OCI-LY7 (cell line): ENCODE measurements at regions not wholly inside any gene's neighbourhood (a gene's known extent, or its start where the extent isn't known, plus 50 kb on each side); places are given as distances from the start of the nearest gene placed in this dataset.

Experiments used
- EZH2phosphoT487 ChIP-seq: fragments of 200-600 bp; sonication (generic); IDR thresholded peaks from 2 replicates; pipeline ENCODE4 v1.6.1; 2018; ENCODE audit warnings: low read depth, borderline replicate concordance, mild to moderate bottlenecking, mixed run types, antibody characterized with exemption, low read length, moderate library complexity, mixed read lengths
- TF ChIP-seq, protein P1 (sequence below): fragments of 200-600 bp; sonication (generic); conservative IDR thresholded peaks from 2 replicates; pipeline ENCODE4 v1.5.1; 2014; ENCODE audit warnings: mild to moderate bottlenecking, antibody characterized with exemption, low read length, moderate library complexity, mixed read lengths

DNA sequence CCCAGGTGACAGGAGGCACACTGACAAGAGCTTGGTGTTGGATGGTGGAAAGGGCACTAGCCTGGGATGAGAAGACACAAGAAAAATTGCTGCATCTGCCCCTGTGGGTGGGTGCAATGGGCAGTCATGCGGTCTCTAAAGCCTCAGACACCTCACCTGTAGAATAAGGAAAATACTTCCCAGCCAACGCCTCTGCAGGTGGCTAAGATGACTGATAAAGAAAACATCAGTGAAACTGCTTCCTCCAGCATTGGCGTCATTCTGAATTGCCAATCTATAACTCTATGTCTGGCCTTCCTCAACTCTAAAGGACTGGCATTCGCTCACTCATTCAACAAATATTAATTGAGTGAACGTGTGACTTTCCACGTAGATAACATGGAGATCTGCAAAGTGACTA, 100.4 kb upstream of the F3 start:
- TF ChIP-seq, protein P1, sequence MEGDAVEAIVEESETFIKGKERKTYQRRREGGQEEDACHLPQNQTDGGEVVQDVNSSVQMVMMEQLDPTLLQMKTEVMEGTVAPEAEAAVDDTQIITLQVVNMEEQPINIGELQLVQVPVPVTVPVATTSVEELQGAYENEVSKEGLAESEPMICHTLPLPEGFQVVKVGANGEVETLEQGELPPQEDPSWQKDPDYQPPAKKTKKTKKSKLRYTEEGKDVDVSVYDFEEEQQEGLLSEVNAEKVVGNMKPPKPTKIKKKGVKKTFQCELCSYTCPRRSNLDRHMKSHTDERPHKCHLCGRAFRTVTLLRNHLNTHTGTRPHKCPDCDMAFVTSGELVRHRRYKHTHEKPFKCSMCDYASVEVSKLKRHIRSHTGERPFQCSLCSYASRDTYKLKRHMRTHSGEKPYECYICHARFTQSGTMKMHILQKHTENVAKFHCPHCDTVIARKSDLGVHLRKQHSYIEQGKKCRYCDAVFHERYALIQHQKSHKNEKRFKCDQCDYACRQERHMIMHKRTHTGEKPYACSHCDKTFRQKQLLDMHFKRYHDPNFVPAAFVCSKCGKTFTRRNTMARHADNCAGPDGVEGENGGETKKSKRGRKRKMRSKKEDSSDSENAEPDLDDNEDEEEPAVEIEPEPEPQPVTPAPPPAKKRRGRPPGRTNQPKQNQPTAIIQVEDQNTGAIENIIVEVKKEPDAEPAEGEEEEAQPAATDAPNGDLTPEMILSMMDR = no peak
- TF ChIP-seq EZH2phosphoT487 = no peak
